Amniotic epithelial cell (primary cell): ENCODE measurements at regions not wholly inside any gene's neighbourhood (a gene's known extent, or its start where the extent isn't known, plus 50 kb on each side); places are given as distances from the start of the nearest gene placed in this dataset.
"Not testable (repeated sequence)": the region's sequence is repeated elsewhere in the genome, so short reads cannot be mapped to it uniquely, and the experiment has no call there.

ENCODE experiments used
- DNase-seq: peaks from one replicate; pipeline ENCODE4 v3.0.0-alpha.2; 2010; ENCODE audit warnings: low read depth

DNA sequence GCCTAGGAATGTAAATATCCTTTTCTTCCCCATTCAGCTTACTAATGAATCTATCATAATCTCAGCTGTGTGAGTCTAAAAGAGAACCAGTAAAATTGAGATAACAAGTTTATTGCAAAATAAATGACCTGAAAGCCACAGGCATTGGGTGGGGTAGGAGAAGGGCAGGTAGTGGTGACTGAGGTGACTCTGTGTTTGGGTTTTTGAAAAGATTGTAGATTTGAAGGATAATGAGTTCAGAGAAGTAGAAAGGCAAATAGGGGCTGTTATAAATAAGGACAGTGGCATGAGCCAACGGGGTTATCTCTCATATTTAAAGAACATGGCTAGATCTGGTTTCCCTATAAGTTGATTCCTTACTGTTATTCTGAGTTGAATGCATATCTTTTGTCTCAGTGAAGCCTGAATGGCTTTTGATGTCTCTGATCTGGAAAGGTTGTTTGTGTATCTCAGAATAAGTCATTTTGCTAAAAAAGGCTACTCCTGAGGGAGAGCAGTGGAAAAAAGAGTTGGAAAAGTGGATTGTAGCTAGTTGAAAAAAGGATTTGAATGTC lies 92.3 kb upstream of the TPTE start:
- not testable (repeated sequence) for DNase-seq

DNA sequence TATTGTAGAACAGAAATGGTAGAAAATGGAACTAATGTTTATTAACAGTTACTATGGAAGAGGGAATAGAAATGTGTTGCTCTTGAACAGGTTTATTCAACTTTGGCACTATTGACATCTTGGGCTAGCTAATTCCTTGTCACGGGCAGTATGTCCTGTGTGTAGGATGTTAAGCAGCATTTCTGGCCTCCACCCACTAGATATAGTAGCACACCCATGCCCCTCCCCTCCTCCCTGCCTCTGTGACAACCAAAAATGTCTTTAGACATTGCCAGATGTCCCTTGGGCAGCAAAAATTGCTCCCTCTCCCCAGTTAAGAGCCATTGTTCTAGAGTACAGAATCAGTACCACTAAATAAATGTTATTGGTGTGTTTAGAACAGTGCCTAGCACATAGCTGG lies 91.4 kb upstream of the TPTE start:
- no peak for DNase-seq

DNA sequence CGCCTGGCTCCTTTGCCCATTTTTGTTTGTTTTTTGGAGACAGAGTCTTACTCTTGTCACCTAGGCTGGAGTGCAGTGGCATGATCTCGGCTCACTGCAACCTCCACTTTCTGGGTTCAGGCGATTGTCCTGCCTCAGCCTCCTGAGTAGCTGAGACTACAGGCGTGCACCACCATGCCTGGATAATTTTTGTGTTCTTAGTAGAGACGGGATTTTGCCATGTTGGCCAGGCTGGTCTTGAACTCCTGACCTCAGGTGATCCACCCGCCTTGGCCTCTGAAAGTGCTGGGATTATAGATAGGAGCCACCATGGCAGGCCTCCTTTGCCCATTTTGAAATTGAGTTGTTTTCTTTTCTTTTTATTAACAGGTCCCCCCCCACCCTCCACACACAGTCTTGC lies 89.4 kb upstream of the TPTE start:
- DNase-seq = not testable (repeated sequence)

DNA sequence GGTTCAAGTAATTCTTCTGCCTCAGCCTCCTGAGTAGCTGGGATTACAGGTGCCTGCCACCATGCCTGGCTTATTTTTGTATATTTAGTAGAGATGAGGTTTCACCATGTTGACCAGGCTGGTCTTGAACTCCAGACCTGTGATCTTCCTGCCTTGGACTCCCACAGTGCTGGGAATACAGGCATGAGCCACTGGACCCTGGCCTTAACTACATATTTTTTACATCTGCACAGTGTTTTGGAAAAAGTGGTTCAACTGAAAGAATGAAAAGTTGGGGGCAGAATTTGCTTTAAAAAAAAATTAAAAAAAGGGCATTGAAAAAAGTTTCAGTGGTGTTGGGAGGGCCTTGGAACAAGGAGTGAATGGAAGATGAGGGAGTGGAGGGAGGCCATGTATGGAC lies 88.9 kb upstream of the TPTE start:
- DNase-seq = not testable (repeated sequence)

DNA sequence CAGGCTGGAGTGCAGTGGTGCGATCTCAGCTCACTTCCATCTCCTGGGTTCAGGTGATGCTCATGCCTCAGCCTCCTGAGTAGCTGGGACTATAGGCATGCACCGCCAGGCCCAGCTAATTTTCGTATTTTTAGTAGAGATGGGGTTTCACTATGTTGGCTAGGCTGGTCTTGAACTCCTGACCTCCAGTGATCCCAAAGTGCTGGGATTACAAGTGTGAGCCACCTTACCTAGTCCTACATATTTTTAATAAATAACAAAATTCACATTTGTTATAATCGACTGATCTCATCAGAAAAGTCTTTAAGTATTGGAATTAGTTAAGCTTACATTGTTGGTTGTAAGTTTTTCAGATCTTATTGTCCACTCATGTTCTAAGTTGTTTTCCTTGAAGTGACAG lies 83.4 kb upstream of the TPTE start:
- not testable (repeated sequence) for DNase-seq

DNA sequence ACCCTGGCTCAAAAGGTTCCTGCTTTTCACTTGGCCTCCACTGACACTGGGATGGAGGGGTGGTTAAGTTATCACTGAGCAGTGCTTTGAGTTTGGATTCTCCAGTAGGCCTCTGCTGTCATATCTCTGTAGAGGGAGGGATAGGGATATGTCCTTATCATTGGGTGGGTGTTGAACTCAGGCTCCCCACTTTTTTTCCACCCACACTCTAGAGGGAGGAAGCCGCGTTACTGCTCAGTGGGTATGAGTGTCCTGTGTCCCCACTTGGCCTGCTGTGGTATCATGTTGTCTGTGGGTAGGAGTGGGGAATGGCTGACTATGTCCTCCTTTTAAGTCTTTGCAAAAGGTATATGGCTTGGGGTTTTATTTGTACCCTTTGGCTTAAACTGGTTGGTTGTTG lies 80.7 kb upstream of the TPTE start:
- DNase-seq = not testable (repeated sequence)

DNA sequence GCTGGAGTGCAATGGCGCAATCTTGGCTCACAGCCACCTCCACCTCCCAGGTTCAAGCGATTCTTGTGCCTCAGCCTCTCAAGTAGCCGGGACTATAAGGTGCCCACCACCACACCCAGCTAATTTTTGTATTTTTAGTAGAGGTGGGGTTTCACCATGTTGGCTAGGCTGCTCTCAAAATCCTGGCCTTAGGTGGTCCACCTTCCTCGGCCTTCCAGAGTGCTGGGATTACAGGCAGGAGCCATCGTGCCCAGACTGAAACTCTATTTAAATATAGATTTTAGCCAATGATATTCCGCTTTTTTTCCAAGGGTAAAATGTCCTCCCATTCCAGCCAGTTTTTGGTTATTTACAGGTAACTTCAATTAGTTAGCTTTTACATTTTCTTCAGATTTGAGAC lies 79.4 kb upstream of the TPTE start:
- DNase-seq = not testable (repeated sequence)

DNA sequence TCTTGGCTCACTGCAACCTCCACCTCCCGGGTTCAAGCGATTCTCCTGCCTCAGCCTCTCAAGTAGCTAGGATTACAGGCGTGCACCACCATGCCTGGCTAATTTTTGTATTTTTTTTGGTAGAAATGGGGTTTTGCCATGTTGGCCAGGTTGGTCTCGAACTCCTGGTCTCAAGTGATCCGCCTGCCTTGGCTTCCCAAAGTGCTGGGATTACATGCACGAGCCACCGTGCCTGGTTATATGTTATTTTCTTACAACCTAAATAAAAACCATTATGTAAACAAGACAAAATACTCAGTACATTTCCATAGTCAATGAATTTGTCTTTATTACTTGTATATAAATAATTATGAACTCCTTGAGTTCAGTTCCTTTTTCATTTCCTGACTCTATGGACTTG lies 75.7 kb upstream of the TPTE start:
- not testable (repeated sequence) for DNase-seq

DNA sequence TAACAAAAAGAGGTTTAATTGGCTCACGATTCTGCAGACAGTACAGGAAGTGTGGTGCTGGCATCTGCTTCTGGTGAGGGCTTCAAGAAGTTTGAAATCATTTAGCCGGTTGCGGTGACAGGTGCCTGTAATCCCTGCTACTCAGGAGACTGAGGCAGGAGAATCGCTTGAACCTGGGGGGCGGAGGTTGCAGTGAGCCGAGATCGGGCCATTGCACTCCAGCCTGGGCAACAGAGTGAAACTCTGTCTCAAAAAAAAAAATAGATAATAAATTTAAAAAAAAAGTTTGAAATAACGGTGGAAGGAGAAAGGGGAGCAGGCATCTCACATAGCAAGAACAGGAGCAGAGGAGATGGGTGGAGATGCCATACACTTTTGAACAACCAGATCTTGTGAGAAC lies 71.9 kb upstream of the TPTE start:
- not testable (repeated sequence) for DNase-seq

DNA sequence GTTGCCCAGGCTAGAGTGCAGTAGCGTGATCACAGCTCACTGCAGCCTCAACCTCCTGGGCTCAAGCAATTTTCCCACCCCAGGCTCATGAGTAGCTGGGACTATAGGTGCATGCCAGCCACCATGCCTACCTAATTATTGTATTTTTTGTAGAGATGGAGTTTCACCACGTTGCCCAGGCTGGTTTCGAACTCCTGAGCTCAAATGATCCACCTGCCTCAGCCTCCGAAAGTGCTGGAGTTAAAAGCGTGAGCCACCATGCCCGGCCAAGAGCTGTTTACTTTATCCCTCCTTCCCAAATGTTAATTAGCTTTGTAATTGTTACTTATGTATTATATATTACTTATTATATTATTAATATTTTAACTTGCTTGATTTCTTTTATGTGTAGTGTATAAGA lies 70.1 kb upstream of the TPTE start:
- not testable (repeated sequence) for DNase-seq

DNA sequence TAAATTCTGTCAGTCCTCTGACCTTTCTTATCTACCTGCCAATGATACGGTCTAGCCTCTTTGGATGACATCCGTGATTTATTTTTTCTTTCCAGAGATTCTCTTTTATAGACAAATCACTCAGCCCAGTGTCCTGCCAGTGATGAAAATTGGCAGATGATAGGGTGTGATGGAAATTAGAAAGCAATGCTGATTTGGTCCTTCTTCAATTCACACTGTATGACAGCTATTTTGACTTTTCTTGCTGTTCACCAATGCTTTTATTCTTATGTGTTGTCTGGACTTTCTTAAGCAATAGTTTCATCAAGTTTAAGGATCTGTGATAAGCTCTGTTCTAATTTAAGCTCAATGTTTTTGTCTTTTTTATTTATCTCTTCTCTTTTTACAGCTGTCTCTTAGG lies 63.6 kb upstream of the TPTE start:
- DNase-seq = not testable (repeated sequence)

DNA sequence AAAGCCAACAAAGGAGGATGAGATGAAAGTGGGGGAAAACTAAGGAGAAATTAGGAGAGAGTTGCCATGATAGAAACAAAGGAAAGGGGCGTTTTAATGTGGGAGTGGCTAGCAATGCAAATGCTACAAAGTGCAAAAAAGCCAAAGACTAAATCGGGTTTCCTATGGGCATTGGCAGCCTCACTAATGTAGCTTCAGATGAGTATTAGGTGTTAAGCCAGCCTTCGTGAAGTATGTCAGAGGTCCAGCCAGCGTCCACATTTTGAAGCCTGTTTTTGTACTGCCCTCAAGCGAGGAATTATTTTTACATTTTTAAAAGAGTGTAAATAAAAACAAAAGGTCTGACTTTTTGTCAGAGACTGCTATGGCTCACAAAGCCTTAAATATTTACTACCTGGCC lies 60.4 kb upstream of the TPTE start:
- not testable (repeated sequence) for DNase-seq

DNA sequence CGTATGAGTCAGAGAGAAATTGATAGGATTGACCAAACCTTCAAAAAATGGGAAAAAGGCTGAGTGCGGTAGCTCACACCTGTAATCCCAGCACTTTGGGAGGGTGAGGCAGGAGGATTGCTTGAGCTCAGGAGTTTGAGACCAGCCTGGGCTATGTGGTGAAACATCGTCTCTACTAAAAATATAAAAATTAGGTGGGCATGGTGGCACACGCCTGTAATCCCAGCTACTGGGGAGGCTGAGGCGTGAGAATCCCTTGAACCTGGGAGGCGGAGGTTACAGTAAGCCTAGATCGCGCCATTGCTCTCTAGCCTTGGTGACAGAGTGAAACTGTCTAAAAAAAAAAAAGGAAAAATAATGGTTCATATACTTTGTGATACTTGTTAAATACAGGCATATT lies 59.9 kb upstream of the TPTE start:
- not testable (repeated sequence) for DNase-seq

DNA sequence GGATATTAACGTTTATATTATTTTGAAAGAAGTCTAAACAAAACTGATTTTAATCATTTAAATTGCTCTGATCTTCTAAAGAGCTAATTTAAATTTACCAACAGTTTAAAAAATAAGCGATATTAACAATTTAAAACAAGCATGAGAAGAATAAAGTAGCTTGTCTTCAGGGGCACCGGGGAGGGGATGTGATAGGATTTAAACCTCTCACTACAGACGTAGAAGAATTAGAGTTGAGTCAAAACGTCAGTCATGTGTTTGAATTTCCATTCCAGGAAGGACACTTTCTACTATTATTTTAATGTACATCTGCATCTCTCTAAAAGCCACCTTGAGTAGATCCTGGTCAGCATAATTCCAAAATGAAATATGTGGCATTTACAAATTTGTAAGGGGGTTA lies 58.2 kb upstream of the TPTE start:
- no peak for DNase-seq

DNA sequence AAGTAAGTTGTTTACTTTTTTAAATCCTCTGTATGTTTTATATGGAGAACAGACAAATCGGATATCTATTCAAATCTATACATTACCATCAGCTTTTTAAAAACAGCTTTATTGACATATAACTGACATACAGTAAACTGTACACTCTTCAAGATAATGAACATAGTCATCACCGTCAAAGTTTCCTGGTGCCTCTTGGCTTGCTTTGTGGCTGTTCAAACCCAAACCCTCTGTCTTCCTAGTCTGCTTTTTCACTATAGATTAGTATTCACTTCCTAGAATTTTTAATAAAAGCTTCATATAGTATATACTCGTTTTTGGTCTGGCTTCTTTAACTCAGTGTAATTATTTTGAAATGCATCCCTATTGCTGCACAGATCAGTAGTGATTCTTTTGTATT lies 56.4 kb upstream of the TPTE start:
- no peak for DNase-seq

DNA sequence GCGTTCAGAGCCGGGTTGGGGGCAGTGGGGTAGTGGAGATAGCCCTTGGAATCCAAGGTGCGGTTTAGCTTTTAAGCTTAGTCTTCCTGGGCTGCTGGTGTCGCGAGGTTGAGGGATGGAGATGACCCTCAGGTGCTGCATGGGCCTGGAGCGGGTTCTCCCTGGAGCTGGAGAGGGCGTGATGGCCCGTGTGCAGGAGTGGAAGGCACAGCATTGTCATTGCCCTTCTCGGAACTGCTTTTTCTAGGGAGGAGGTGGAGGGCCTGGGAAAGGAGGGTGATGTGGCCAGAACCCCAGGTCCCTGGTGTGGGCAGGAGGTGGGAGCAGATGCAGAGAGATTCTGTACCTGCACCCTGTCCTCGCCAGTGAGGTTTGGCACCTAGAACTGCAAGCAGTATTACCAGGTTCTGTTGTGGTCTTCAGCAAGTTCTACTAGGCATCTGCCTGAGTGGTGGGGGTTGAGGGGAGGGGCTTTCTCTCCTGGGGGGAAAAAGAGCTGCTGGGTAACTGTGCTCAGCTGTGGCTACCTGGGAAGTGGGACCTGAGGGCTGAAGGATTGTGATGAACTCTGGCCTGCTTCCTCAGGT lies 55.8 kb upstream of the TPTE start:
- DNase-seq = not testable (repeated sequence)

DNA sequence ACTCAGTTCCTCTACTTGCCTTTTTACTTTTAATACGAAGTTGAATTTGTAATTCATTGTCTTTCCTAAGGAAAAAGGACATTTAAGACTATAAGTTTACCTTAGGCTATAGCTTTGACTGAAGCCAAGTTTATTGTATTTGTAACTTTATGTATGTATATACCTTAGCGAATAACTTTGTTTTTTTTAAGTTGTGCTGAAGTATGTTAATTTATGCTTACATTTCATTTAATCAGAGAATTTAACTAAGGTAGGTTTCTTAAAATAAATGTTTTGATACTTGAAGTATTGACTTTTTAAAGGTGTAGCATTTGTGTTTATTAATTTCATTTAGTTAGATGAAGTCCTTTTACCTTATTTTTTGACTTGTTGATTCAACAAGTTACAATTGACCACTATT lies 55.2 kb upstream of the TPTE start:
- DNase-seq = no peak
